ENCODE measurements at regions not wholly inside any gene's neighbourhood (a gene's known extent, or its start where the extent isn't known, plus 50 kb on each side); places are given as distances from the start of the nearest gene placed in this dataset.

GRCh38 chr21:14762734-14763694, 216.9 kb upstream of the SAMSN1 start:
- TF ChIP-seq ZNF274 (IDR thresholded peaks at IDR 0.05; ENCODE audit: low read depth, low read length) (no peak), YY1 (IDR thresholded peaks at IDR 0.05; ENCODE audit: insufficient read depth, insufficient read length) (no peak)
